Spleen (tissue), 11 donors: ENCODE measurements at regions not wholly inside any gene's neighbourhood (a gene's known extent, or its start where the extent isn't known, plus 50 kb on each side); places are given as distances from the start of the nearest gene placed in this dataset.

Experiments used
- DNase-seq: peaks from one replicate; pipeline ENCODE4 v3.0.0-alpha.2; 2020
- H3K27ac ChIP-seq, 8 donors: fragments of 200-600 bp; sonication (generic) in 7 of 8; 1 replicate in 4 of 8; 2 replicates in 4 of 8; pipeline versions ENCODE4 v1.5.0 to v1.8.0; 2016 to 2021; ENCODE audit warnings: inconsistent platforms in 4 of 8, mild to moderate bottlenecking in 4 of 8, moderate library complexity in 1 of 8
- H3K27me3 ChIP-seq, 7 donors: fragments of 200-600 bp; sonication (generic) in 6 of 7; replicated peaks in 1 of 7; 1 replicate in 4 of 7; 2 replicates in 3 of 7; pipeline versions ENCODE4 v1.5.0 to v1.8.0; 2016 to 2021; ENCODE audit warnings: inconsistent platforms in 3 of 7, mild to moderate bottlenecking in 1 of 7
- H3K36me3 ChIP-seq, 6 donors: fragments of 200-600 bp; sonication (generic) in 5 of 6; 1 replicate in 4 of 6; 2 replicates in 2 of 6; pipeline versions ENCODE4 v1.5.0 to v1.8.0; 2016 to 2021; ENCODE audit warnings: inconsistent platforms in 2 of 6
- H3K4me1 ChIP-seq, 6 donors: fragments of 200-600 bp; sonication (generic) in 5 of 6; 1 replicate in 3 of 6; 2 replicates in 3 of 6; pipeline versions ENCODE4 v1.5.0 to v1.8.0; 2016 to 2021; ENCODE audit warnings: inconsistent platforms in 3 of 6
- H3K4me3 ChIP-seq, 8 donors: fragments of 200-600 bp; sonication (generic) in 7 of 8; 1 replicate in 4 of 8; 2 replicates in 4 of 8; pipeline versions ENCODE4 v1.5.0 to v1.8.0; 2016 to 2021; ENCODE audit warnings: inconsistent platforms in 4 of 8, mild to moderate bottlenecking in 4 of 8, moderate library complexity in 2 of 8
- H3K9me3 ChIP-seq, 8 donors: fragments of 200-600 bp; sonication (generic) in 7 of 8; 1 replicate in 4 of 8; 2 replicates in 4 of 8; pipeline versions ENCODE4 v1.5.0 to v1.8.0; 2016 to 2021; ENCODE audit warnings: inconsistent platforms in 4 of 8
- POLR2A ChIP-seq, 3 donors: fragments of 450-650 bp; IDR thresholded peaks; one replicate each; pipeline ENCODE4 v1.5.1; 2017; ENCODE audit warnings: antibody characterized with exemption in 3 of 3, mild to moderate bottlenecking in 1 of 3
- POLR2AphosphoS5 ChIP-seq, 3 donors: sonication (generic); formaldehyde crosslinking; IDR thresholded peaks; one replicate each; pipeline ENCODE4 v1.5.1; 2017; ENCODE audit warnings: antibody characterized with exemption in 3 of 3
- WGBS, 5 donors: extraction: QIAGEN DNeasy Blood & Tissue Kit in 3 of 5; methylation state at CpG; one replicate each; pipeline versions ENCODE4 v1.1.5 to v1.1.7; 2013 to 2018; 5-methylcytosine and 5-hydroxymethylcytosine counted together
- intact Hi-C: fragments of 100-400 bp; cut with DNase I; formaldehyde crosslinking; loops from one replicate; pipeline ENCODE4 v1.15.0; 2023; ENCODE audit warnings: low total_unique reads
- TF ChIP-seq, protein P1 (sequence below), 11 experiments: fragments of 200-600 bp in 7 of 11; fragments of 450-650 bp in 4 of 11; sonication (generic) in 4 of 11; IDR thresholded peaks in 8 of 11; conservative IDR thresholded peaks in 3 of 11; 1 replicate in 7 of 11; 2 replicates in 4 of 11; pipeline versions ENCODE4 v1.4.0 to v1.8.0; 2016 to 2021; ENCODE audit warnings: antibody characterized with exemption in 11 of 11, inconsistent platforms in 4 of 11, mild to moderate bottlenecking in 1 of 11
- donor health status: healthy with polysubstance abuse.
- donor health status: DM: no; HTN: no; CAD: no; lungs with moderate emphysema.
- donor health status: DM: no; HTN: no; CAD: no.
- donor health status: Bipolar disorder and iron deficiency.
- donor health status: healthy.
- donor health status: DM: no; HTN: no; CAD: no.
- donor health status: DM: yes; HTN: yes; CAD: no.

DNA sequence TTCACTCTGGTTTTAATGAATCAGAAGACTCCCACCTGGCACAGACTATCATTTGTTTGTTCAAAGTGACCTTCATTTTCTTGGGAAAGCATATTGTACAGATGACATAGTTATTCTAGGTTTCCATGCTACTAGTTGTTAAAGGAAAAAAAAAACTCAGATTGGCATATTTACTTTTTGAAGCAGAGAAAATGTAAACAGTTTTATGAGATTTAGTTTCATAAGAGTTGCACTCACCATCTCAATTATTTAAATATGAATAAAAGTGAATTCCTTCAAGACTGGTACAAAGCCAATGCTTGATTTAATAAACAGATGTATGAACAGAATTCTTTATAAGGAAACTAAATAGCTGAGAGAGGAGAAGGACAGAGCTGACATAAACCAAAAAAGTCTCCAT is 280.3 kb upstream of the UGT8 start:
- Histone ChIP-seq H3K4me1 (no peaks in the 10 kb centered on the region), H3K36me3 (no peaks in the 10 kb centered on the region), H3K4me3 (no peak overlapping the region), H3K27me3 (no peaks in the 10 kb centered on the region), H3K9me3 (peaks cover 0 to 4% (median 0%) of the 10 kb centered on the region in 8 donors), H3K27ac (no peak overlapping the region)
- TF ChIP-seq POLR2A (IDR thresholded peaks at IDR 0.05) (no peak), POLR2AphosphoS5 (IDR thresholded peaks at IDR 0.05) (no peak)
- TF ChIP-seq, protein P1, sequence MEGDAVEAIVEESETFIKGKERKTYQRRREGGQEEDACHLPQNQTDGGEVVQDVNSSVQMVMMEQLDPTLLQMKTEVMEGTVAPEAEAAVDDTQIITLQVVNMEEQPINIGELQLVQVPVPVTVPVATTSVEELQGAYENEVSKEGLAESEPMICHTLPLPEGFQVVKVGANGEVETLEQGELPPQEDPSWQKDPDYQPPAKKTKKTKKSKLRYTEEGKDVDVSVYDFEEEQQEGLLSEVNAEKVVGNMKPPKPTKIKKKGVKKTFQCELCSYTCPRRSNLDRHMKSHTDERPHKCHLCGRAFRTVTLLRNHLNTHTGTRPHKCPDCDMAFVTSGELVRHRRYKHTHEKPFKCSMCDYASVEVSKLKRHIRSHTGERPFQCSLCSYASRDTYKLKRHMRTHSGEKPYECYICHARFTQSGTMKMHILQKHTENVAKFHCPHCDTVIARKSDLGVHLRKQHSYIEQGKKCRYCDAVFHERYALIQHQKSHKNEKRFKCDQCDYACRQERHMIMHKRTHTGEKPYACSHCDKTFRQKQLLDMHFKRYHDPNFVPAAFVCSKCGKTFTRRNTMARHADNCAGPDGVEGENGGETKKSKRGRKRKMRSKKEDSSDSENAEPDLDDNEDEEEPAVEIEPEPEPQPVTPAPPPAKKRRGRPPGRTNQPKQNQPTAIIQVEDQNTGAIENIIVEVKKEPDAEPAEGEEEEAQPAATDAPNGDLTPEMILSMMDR (IDR thresholded peaks at IDR 0.05 in 8 of 11, conservative IDR thresholded peaks at IDR 0.05 in 3 of 11) = no peak
- no peak for DNase-seq
- intact Hi-C loops = no loop called here

DNA sequence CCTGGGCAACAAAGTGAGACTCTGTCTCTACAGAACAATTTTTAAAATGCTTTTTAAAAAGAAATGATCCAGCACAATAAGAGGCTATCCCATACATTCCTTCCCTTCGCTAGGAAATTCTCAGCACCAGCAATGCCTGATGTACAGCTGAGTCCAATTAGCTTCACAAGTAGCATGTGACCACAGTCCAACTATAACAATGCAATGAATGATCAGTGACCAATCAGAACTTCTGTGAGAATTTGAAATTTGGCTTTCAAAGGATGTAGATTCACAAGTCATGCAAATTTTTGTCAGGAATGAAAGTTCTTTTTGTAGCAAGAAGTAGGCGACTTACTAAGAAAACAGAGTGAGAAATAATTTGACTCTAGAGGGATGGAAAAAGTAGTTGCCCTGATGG is 278.5 kb upstream of the UGT8 start:
- H3K4me1 ChIP-seq = no peaks in the 10 kb centered on the region
- no peaks in the 10 kb centered on the region for H3K27me3 ChIP-seq
- no peak overlapping the region for H3K27ac ChIP-seq
- WGBS, 5 donors = 77 to 91% (median 87%) methylated on average over 2 of the region's 2 CpGs
- H3K36me3 ChIP-seq = no peaks in the 10 kb centered on the region
- H3K4me3 ChIP-seq = no peak overlapping the region
- intact Hi-C loops = no loop called here
- no peak for DNase-seq
- TF ChIP-seq POLR2A (IDR thresholded peaks at IDR 0.05) (no peak), POLR2AphosphoS5 (IDR thresholded peaks at IDR 0.05) (no peak)
- TF ChIP-seq, protein P1 (IDR thresholded peaks at IDR 0.05 in 8 of 11, conservative IDR thresholded peaks at IDR 0.05 in 3 of 11) = no peak
- H3K9me3 ChIP-seq = no peaks in the 10 kb centered on the region

DNA sequence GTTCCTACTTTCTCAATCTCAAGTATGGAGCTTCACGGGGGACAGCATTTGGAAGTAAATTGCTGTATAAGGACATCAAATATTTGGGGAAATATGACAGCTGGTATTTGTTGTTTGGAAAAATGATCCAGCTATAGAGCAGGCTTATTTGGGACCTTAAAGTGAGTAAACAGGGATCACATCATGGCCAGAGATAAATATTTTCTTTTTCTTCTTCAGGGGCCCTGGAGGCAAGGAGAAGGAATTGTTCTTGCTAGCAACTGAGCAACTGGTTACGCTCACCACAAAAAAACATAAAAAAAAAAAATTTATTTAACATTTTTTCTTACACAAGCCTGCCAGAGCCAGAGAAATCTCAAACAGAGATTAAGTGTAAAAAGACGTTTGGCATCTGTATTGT is 277.2 kb upstream of the UGT8 start:
- no peak overlapping the region for H3K4me3 ChIP-seq
- H3K4me1 ChIP-seq = no peaks in the 10 kb centered on the region
- 76 to 86% (median 82%) methylated on average over 3 of the region's 3 CpGs for WGBS, 5 donors
- intact Hi-C loops = no loop called here
- no peaks in the 10 kb centered on the region for H3K9me3 ChIP-seq
- H3K36me3 ChIP-seq = no peaks in the 10 kb centered on the region
- H3K27ac ChIP-seq = no peak overlapping the region
- no peaks in the 10 kb centered on the region for H3K27me3 ChIP-seq
- TF ChIP-seq, protein P1 (IDR thresholded peaks at IDR 0.05 in 8 of 11, conservative IDR thresholded peaks at IDR 0.05 in 3 of 11) = no peak
- TF ChIP-seq POLR2AphosphoS5 (IDR thresholded peaks at IDR 0.05) = no peak
- TF ChIP-seq POLR2A (IDR thresholded peaks at IDR 0.05) = no peak
- no peak for DNase-seq

DNA sequence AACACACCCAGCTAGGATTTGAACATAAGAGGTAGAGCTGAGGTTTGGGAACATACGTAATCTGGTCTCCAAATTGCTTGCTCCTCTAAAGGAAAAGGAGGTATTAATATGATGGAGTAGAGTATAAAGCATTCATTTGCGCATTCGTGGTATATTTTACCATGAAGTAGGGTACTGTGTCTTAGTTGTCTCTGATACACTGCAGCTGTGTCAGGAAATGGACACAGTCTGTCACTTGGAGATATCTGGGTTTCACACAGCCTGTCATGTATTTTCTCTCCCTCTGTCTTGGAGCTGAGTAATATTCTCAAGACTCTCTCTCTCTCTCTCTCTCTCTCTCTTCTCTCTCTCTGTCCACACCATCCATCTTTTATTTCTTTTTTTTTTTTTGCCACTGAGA is 274.8 kb upstream of the UGT8 start:
- Histone ChIP-seq H3K4me1 (no peaks in the 10 kb centered on the region), H3K27me3 (no peaks in the 10 kb centered on the region), H3K4me3 (no peak overlapping the region), H3K36me3 (no peaks in the 10 kb centered on the region), H3K9me3 (no peaks in the 10 kb centered on the region), H3K27ac (no peak overlapping the region)
- TF ChIP-seq POLR2AphosphoS5 (IDR thresholded peaks at IDR 0.05) = no peak
- TF ChIP-seq, protein P1 (IDR thresholded peaks at IDR 0.05 in 8 of 11, conservative IDR thresholded peaks at IDR 0.05 in 3 of 11) = no peak
- no peak for TF ChIP-seq POLR2A (IDR thresholded peaks at IDR 0.05)
- intact Hi-C loops = no loop called here
- no peak for DNase-seq
- 29 to 59% (median 44%) methylated on average over 3 of the region's 3 CpGs for WGBS, 5 donors
